RWPE1 (cell line): ENCODE measurements at regions not wholly inside any gene's neighbourhood (a gene's known extent, or its start where the extent isn't known, plus 50 kb on each side); places are given as distances from the start of the nearest gene placed in this dataset.
A peak's percentile ranks its signal among the peaks of the same experiment; 100 is the strongest.

Experiments used
- CTCF ChIA-PET: fragments of 350-600 bp; sonication (Branson Sonifier 250); formaldehyde crosslinking; extraction: SDS; loops from one replicate; lab custom pipeline; 2021; lab: Yijun Ruan, JAX
- POLR2A ChIA-PET: fragments of 400-600 bp; formaldehyde crosslinking; extraction: SDS; loops from one replicate; lab custom pipeline; 2020; ENCODE audit warnings: antibody characterized with exemption; ENCODE audit not compliant: low non-redundant PET; lab: Yijun Ruan, JAX
- DNase-seq: peaks from one replicate; pipeline ENCODE4 v3.0.0; 2012; ENCODE audit warnings: low spot score
- H3K27ac ChIP-seq: fragments of 450-650 bp; 2 replicates; pipeline ENCODE4 v1.5.1; 2017
- TF ChIP-seq, protein P1 (sequence below): fragments of 450-650 bp; conservative IDR thresholded peaks from 2 replicates; pipeline ENCODE4 v1.5.1; 2017; ENCODE audit warnings: low read depth, mild to moderate bottlenecking

DNA sequence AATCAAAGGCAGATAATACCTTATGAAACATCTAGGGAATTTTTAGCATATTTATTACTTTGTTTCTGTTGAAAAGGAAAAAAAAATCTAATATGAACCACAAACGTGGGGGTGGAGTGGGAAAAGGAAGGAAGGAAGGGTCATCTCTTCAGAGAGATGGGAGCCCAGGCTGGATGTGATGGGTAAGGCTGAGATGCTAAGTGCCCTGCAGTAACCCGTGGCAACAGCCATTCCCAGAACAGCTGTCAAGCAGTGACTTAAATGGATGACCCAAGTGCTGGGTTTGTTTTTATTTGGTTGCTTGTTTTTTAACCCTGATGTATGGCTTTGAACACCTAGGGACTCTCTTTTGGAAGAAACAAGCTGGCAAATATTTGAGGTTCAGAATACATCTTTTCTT is 50.7 kb upstream of the KLF7 start:
- H3K27ac ChIP-seq: no peak overlapping the region
- ChIA-PET POLR2A (no interaction called here), CTCF (no interaction called here)
- TF ChIP-seq, protein P1, sequence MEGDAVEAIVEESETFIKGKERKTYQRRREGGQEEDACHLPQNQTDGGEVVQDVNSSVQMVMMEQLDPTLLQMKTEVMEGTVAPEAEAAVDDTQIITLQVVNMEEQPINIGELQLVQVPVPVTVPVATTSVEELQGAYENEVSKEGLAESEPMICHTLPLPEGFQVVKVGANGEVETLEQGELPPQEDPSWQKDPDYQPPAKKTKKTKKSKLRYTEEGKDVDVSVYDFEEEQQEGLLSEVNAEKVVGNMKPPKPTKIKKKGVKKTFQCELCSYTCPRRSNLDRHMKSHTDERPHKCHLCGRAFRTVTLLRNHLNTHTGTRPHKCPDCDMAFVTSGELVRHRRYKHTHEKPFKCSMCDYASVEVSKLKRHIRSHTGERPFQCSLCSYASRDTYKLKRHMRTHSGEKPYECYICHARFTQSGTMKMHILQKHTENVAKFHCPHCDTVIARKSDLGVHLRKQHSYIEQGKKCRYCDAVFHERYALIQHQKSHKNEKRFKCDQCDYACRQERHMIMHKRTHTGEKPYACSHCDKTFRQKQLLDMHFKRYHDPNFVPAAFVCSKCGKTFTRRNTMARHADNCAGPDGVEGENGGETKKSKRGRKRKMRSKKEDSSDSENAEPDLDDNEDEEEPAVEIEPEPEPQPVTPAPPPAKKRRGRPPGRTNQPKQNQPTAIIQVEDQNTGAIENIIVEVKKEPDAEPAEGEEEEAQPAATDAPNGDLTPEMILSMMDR: no peak
- no peak for DNase-seq

DNA sequence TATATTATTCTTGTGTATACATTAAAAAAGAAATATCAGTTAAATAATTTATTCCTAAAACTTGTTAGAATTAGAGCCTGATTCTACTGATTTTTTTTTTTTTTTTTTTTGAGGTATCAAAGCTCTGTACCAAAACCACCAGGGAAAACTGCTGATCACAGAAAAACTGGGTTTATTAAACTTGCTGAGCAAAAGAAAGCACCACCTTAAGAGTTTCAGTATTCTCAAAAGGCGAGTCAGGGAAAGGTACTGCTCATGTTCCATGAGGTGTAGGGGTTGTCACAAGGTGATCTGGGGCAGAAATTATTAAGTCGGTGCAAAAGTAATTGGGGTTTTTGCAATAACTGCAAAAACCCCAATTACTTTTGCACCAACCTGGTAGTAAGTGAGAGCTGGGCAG is 51.7 kb upstream of the KLF7 start:
- no peak for DNase-seq
- POLR2A ChIA-PET: no interaction called here
- no peak overlapping the region for H3K27ac ChIP-seq
- CTCF ChIA-PET: interaction anchor here (0.6 to 0.7 kb wide), 2 partner anchors 34 to 542 kb away, joined by 3 to 4 read pairs; no protein-coding TSS in a partner anchor
- TF ChIP-seq, protein P1: no peak

DNA sequence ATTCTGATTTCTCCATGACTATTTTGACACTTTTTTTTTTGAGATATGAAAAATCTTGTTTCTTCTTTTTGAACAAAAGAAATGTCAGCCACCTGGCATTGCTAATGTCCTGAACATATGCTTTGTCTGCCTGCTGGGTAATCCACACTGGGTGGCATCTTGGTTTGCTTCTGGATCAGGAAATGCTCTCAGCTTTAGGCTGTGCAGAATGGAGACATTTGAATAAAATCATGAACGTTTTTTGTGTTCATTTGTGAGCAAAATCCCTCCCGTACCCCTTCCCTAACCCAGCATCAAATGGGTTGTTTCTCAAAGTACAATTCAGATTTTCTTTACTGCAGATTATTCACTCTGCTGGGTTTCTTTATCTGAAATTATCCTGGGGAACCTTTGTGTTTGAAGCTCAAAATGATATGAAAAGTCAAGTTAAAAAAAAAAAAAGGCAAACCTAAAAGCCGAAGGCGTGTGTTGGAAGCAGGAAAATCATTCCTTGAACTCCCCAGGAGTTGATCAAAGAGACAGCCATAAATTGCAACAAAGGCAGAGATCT is 53.4 kb upstream of the KLF7 start:
- ChIA-PET POLR2A (no interaction called here), CTCF (no interaction called here)

DNA sequence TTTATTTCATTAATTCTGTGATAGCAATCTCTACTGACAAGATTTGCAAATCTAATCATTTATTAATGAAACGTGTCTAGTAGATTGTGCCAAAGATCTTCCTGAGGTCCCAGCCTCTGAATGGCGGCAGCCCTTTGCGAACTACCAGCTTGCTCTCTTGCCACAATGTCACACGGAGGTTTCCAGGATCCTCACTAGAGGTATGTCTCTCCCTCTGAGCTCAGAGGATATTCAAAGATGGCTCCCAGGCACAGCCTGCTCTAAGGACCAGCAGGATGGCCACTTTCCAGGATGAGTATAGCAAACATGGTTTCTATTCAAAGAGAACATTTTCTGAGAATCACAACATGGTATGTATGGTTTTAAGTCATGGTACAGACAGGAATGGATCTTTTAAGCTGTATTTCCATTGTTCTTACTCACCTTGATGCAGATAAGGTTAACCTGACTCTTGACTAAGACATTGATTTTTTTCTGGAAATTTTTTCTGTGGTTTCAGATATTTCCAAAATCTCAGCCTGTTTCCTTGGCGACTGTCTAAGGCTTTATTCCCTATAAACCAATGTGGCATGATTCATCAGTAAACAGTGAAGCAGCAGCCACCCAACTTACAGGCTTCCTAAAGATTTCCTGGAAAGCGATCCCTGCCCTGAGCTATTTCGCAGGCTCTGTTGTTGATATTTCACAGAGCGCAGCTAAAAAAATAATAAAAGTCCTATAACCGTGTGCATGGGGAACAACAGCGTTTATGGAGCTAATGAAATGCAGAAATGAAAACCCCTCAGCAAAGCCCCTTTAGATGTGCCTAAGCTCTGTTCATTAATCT is 54.1 kb upstream of the KLF7 start:
- TF ChIP-seq, protein P1: no peak
- POLR2A ChIA-PET: no interaction called here
- CTCF ChIA-PET: interaction anchor here (0.6 kb wide), 1 partner anchor 86 kb away, joined by 4 read pairs; no protein-coding TSS in a partner anchor
- H3K27ac ChIP-seq: peak overlapping the region; percentile 67
- peak; percentile 64 for DNase-seq

More for the DNA sequence above, 53.4 kb upstream of the KLF7 start:
- no peak for DNase-seq
- H3K27ac ChIP-seq: no peak overlapping the region
- TF ChIP-seq, protein P1: no peak

DNA sequence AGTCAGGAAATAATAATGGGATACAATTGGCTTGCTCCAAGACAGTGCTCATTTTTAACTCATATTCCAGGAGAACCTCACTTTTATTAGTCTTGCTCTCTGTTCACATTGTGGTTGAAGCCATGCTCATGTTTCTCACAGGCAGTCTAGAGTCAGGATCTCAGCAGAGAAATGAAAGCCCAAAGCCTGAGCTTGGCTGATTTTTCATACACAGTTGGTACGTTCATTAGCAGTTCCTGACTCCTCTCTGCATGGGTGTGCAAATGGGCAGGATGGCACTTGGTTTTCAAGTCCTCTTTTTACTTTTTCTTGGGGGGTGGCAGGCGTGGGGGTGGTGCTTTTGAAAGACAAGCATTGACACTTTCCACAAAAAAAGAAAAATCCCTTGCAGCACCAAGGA is 56.0 kb upstream of the KLF7 start:
- ChIA-PET POLR2A (no interaction called here), CTCF (interaction anchor here (0.6 kb wide), 1 partner anchor 741 kb away, joined by 3 read pairs; no protein-coding TSS in a partner anchor)
- H3K27ac ChIP-seq: no peak overlapping the region
- TF ChIP-seq, protein P1: no peak
- DNase-seq: no peak

DNA sequence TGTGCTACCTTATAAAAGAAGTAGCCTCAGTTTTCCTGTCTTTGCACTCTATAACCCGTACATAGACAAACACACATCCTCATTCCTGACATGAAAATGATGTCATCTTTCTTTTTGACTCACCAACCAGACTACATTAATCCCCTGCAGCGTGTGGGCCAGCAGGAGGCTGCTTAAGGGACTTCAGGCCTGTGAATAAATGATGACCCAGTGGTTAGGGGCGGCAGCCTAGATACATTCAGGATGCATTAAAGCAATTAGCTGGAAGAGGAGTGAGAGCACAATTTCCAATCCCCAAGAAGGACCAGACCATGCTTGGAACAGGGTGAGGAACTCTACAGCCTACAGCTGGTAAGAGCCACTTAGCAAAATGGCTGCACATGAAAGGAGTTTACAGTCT is 57.3 kb upstream of the KLF7 start:
- ChIA-PET CTCF (no interaction called here), POLR2A (no interaction called here)
- peak; percentile 55 for DNase-seq
- TF ChIP-seq, protein P1: no peak
- no peak overlapping the region for H3K27ac ChIP-seq
